ENCODE measurements at regions not wholly inside any gene's neighbourhood (a gene's known extent, or its start where the extent isn't known, plus 50 kb on each side); places are given as distances from the start of the nearest gene placed in this dataset.

- DNase-seq (ENCODE audit: low spot score), result no peak
These were observed 465.4 kb downstream of the TMA16 start for GRCh38 chr4:163959932-163960331.

DNA sequence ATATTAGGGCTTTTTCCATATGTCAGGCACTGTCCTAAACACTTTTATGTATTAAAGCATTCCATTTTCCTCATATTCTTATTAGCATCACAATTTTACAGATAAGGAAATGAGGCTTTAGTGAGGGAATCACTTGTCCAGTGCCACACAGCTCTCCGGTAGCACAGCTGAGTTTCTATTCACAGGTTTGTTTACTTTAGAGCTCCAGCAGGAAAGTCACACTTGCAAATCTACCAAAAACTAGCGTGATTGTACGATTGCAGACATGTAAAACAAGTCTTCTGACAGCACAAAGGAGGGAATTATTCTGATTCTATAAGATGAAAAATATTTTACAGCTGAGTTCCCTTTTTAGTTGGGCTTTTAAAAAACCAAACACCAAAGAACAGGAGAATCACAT lies 472.1 kb downstream of the TMA16 start:
- DNase-seq (ENCODE audit: low spot score), result no peak

DNA sequence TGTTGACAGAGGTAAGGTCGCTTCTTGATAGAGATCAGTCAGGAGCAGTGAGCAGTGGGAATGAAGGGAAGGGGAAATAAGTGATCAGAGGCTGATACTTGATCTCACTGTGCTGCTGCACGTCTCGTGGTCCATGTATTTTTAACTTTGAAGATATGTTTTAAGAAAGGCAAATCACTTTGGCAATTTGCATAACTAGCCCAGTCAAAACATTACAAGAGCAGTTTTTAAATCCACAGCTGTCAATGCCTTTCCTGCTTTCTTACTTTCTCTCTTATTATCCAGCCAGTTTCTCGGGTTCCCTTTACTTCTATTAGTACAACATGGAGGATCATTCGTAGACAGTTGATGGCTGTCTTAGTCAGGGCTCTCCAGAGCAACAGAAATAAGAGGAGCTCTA lies 472.8 kb downstream of the TMA16 start:
- no peak for DNase-seq (ENCODE audit: low spot score)

GRCh38 chr4:163967710-163968109 lies 473.2 kb downstream of the TMA16 start:
- DNase-seq (ENCODE audit: low spot score), result no peak

DNA sequence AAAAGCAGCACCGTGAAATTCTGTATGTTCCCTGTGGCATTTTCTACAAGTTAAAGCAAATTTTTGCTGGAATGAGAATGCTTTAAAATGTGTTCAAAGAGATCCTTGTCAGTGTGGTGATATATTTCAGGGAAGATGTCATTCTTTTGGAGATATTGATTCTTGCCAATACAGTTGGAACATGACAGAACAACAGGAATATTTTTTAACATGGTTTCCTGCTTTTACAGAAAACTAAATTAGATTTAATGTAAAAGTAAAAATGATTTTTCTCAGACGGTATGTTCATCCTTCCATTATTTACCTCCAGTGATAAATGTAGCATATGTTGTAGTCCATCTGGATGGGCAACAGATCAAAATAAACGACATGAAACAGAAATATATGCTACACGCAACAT lies 474.8 kb downstream of the TMA16 start:
- no peak for DNase-seq (ENCODE audit: low spot score)

GRCh38 chr4:163976588-163976987 lies 482.1 kb downstream of the TMA16 start:
- no peak for DNase-seq (ENCODE audit: low spot score)

GRCh38 chr4:163988391-163988790 lies 493.9 kb downstream of the TMA16 start:
- no peak for DNase-seq (ENCODE audit: low spot score)

- DNase-seq (ENCODE audit: low spot score), result no peak
These were observed 494.4 kb downstream of the TMA16 start for GRCh38 chr4:163988865-163989264.

DNA sequence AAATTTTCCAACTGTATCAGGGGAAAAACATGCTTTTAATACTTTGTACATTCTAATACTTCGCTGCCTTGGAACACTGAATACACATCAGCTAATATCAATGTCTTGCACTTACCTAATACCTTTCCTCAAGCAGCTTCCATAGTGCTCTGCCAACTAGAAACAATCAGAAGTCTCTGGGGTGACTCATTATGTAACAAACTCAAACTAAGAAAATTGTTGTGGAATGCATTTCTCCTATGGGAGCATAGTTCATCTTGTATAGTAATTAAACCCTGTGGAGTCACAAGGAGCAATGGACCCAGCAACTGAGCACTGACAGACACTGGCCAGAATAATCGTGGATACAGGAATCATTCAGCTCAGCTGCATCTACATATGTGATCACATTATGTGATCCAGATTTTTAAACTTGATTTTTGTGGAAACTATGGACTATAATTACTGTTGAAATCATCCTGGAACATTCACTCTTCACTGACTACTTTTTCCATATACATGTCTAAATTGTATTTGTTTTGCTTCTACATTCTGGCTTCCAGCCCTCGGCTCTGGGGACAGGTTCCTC lies 496.9 kb downstream of the TMA16 start:
- no peak for DNase-seq (ENCODE audit: low spot score)

- no peak for DNase-seq (ENCODE audit: low spot score)
These were observed 514.9 kb downstream of the TMA16 start for GRCh38 chr4:164009435-164009834.

DNA sequence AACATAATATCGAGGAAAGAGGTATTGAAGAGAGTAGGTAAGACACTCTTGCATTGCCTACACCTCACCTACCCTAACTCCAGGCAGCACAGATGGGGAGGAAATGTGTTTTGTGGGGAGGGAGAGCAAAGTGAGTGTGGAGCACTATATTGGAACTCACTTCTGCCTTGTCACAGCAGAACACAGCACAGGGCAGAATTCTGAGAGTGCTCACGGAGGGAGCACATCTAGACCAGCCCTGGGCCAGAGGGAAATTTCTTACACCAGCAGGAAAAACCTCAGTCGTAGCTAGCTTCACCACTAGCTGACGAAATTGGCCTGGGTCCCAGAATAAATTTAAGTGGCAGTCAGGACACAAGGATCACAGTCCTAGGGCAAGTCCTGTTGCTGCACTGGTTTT lies 517.3 kb downstream of the TMA16 start:
- DNase-seq (ENCODE audit: low spot score), result no peak

DNA sequence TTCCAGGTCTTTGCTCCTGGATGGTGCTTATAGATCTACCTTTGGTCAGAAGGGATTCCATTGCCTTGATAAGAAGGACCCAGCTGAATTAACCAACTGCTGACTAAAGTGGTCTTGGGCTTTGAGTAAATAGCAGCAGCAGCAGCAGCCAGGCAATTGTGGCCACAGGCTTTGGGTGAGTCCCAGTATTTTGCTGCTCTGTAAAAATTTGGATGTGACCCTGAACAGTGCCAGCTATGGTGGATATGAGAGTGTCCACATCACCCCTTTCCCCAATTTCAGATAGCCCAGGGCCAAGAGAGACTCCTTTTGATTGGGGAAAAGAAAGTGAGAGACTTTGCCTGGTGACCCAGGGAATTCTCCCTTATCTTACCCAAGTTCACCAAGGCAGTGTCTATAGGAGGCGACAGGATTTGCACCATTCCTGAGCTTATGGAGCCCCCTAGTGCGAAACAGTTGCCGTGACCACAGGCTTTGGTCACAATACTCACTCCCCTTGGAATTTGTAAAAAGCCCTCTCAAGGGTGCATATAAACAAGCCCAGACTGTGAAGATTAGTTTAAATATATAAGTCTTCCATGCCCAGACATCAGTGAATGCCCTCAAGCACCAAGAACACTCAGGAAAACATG lies 518.0 kb downstream of the TMA16 start:
- DNase-seq (ENCODE audit: low spot score), result peak; percentile 48

DNA sequence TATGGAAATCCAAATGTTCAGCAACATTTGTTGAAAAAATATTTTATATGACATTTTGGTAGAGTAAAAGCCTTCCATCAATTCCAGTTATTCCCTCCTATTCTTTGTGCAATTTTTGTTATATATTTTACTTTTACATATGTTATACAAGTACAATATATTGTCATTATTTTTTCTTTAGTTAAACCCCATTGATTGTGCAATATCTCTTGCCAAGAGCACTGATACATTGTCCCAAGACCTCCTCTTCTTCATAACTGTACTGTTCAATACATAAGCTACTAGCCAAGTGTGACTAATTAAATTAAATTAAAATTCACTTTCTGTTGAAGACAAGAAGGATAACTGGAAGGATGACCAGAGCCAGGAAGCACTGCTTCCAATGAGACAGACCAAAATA lies 527.5 kb downstream of the TMA16 start:
- DNase-seq (ENCODE audit: low spot score), result no peak

GRCh38 chr4:164023214-164023613 lies 528.7 kb downstream of the TMA16 start:
- no peak for DNase-seq (ENCODE audit: low spot score)

- no peak for DNase-seq (ENCODE audit: low spot score)
These were observed 533.3 kb downstream of the TMA16 start for GRCh38 chr4:164027805-164028204.

DNA sequence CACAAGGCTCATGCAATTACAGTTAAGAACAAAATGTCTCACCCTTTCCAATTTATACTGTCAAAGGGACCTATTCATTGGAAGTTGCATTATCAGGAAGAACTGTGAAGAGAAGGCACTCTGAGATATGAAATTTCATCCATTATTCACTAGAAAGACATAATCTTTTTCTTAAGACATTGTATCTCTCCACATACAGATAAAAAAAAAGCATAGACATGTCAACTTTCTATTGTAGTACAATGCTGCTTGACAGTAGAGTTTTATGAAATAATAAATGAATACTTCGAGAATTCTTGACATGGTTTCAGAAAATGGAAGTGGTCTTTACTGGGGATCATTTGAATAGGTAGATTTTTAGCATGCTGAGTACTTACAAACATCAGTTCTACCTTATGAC lies 545.0 kb downstream of the TMA16 start:
- no peak for DNase-seq (ENCODE audit: low spot score)

- DNase-seq (ENCODE audit: low spot score), result no peak
These were observed 562.1 kb downstream of the TMA16 start for GRCh38 chr4:164056426-164057142.

DNA sequence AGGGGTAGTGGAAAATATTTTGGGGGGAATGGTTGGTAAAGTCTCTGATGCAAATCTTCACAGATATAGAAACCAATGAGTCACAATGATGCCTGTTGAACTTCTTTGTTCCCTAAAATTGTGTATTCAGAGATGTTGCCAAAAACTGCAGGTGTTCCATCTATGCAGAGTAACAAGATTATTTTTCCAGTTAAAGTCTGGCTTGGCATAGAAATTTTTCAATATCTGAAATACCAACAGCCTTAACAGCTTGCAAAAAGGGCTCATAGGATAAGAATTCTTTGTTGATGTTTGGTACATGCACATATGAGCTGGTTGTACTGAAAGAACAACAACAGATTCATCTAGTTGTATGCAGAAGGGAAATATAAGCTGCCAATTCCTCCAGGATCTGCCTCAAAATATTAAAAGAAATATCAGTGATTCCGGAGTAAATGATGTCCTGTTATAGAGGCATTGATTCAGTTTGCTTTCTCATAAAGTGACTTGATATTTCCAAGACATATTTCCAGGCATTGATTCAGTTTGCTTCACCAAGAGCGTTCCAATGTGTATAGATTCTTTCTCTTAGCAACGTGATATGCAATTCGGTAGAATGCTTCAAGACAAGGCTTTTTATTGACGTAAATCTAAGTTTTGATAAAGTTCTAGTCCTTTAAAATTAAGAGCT lies 564.4 kb downstream of the TMA16 start:
- DNase-seq (ENCODE audit: low spot score), result no peak

DNA sequence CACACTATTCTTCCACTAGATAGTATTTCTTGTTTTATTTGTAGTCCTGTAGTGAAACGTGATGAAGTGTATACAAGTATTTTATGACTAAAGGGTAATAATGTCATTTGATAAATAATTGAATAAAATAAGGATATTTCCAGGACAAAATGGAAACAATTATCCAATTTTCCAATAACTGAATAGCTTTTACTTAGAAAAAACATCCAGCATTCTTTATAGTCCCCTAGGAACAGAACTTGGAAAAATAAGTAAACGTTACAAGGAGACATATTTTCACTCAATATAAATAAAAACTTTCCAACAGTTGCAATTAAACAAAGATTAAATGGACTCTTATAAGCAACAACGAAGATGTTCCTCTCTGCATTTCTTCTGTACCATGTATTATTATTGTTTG lies 566.0 kb downstream of the TMA16 start:
- no peak for DNase-seq (ENCODE audit: low spot score)

DNA sequence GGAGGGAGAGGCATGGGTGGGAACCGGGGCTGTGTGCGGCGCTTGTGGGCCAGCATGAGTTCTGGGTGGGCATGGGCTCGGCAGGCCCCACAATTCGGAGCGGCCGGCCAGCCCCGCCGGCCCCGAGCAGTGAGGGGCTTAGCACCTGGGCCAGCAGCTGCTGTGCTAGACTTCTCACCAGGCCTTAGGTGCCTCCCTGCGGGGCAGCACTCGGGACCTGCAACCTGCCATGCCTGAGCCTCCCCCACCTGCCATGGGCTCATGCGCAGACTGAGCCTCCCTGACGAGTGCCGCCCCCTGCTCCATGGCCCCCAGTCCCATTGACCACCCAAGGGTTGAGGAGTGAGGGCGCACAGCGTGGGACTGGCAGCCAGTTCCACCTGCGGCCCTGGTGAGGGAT lies 573.9 kb downstream of the TMA16 start:
- no peak for DNase-seq (ENCODE audit: low spot score)

DNA sequence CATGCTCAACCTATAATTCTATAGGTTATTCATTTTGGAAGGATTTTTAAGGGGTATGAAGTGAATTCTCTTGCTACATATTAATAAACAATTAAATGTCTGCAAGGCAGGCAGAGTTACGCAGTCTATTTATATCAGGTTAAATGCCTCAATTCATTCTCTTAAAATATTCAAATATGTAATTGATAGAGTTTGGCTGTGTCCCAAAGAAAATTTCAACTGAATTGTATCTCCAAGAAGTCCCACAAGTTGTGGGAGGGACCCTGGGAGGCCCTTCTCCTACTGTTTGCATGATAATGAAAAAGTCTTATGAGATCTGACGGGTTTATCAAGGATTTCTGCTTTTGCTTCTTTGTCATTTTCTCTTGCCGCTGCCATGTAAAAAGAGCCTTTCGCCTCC lies 576.1 kb downstream of the TMA16 start:
- DNase-seq (ENCODE audit: low spot score), result no peak

DNA sequence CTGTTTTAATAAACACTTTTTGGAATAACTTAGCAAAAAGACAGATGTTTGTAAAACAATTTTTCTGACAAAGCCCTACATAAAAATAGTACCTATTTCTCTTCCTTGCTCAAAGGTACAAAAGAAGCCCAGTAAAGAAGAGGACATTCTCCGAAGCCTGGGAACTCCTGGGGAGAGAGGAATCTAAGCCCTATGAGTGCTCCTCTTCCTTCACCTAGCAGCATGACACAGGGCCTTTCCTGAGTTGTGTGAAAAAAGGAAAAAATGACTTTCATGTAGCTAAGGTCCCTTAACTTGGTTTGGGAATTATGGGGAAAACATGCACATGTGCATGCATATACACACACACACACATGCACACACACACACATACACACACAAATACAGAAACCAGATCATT lies 586.9 kb downstream of the TMA16 start:
- DNase-seq (ENCODE audit: low spot score), result no peak

DNA sequence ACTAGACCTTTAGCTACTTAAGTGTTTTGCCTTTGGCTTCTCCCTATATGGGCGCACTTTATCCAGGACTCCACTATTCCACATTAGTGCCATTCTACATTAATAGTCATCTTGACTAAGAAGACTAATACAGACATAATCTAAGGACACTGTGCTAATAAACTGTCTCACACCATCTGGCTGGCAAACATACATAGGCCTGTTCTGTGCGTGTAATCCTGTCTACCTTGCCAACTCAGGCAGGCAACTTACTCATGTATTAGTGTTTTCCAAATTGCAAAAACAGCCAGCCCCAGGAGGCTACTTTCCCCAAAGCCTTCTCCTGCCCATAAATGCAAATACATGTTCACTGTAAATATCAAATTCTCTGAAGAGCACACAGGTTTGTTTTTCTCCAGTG lies 587.3 kb downstream of the TMA16 start:
- no peak for DNase-seq (ENCODE audit: low spot score)
